Hematopoietic multipotent progenitor cell (in vitro differentiated cells): ENCODE measurements at regions not wholly inside any gene's neighbourhood (a gene's known extent, or its start where the extent isn't known, plus 50 kb on each side); places are given as distances from the start of the nearest gene placed in this dataset.

Experiments
- DNase-seq, 3 donors: peaks; one replicate each; pipeline ENCODE4 v3.0.0-alpha.2; 2011 to 2015; ENCODE audit warnings: low read depth in 2 of 3, low spot score in 2 of 3

DNA sequence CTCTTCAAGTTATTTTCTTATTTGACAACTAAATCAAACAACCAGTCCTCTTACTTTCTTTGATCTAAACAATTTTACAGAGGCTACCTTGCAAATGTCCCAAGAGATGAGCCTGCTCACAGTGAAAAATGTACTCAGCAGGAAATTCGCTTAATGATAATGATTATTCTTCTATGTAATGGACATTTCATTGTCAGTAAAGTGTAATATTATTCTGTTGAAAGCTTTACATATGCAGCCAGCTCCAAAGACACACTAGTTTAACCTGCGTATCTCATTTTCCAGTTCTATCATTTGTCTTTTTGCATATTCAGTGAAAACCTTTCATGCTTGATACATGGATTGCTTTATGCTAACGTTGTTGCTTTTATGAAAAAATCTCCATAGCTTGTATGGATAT lies 758.7 kb upstream of the ZNF608 start:
- DNase-seq, result no peak

- DNase-seq, result no peak
Observed at GRCh38 chr5:125506124-125506523, 759.7 kb upstream of the ZNF608 start.

GRCh38 chr5:125508225-125508624 lies 761.8 kb upstream of the ZNF608 start:
- DNase-seq, result no peak

DNA sequence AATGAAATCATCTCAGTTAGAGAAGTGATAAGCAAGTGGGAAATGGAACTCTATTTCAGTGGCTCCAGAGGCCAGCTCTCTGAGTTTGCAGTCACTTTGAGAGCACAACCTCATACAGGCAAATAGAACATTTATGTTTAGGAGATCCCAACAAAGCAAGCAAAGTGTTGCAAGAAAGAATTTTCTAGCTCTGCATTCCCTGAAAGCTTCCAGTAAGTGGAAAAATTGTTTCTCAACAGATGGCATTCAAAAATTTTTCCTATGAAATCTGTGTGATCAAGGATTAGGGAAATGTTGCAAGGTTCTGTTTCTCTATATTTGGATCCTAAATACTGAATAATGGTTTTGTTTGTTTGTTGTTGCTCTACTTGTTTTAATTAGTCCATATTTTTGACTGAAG lies 764.2 kb upstream of the ZNF608 start:
- DNase-seq, result no peak

- no peak for DNase-seq
Observed at GRCh38 chr5:125517973-125518550, 771.6 kb upstream of the ZNF608 start.

GRCh38 chr5:125521289-125521688 lies 774.9 kb upstream of the ZNF608 start:
- DNase-seq, result no peak

DNA sequence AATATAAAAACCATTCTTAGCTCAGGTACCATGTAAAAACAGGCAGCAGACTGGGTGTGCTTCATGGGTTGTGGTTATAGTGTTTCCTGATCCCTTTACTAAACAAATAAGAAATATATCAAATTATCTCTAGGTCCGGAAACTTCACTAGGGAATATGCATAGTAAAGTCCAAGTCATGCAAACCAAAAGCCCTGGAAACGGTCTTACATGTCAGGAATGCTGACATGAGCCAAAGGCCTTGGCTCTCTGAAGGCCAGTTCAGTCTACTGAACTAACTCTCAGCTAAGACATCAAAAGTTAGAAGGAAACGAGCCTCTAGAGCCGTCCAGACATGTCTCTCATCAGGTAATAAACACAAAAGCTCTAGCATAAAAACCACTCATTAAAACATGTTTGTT lies 778.9 kb upstream of the ZNF608 start:
- no peak for DNase-seq

- DNase-seq, result no peak
Observed at GRCh38 chr5:125526966-125527365, 780.5 kb upstream of the ZNF608 start.

- DNase-seq, result no peak
Observed at GRCh38 chr5:125528881-125529280, 782.4 kb upstream of the ZNF608 start.

DNA sequence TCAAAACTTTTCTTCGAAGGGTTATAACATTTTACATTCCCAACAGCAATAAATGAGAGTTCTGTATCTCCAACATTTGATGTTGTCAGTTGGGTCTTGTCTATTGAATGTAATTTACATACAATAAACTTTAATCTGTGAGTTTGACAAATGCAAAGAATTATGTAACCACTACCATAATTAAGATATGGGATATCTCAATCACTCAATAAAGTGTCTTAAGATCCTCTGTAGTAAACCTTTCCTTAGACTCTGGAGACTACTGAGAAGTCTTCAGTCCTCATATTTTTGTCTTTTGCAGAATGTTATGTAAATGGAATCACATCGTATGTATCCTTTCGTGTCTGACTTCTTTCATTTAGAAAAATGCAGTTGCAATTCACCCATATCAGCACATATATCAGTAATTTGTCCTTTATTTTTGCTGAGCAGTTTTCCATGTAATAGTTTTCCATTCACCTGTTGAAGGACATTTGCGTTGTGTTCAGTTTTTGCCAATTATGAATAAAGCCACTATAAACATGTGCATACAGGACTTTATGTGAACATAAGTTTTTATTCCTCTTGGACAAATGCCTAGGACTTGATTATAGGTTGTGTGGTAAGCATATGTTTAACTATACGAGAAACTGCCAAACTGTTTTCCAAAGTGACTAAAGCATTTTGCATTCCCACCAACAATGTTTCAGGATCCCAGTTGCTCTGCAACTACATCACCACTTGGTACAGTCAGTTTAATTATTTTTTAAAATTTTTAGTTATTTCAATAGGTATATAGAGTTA lies 784.6 kb upstream of the ZNF608 start:
- DNase-seq, result no peak

- no peak for DNase-seq
Observed at GRCh38 chr5:125536095-125536494, 789.7 kb upstream of the ZNF608 start.

DNA sequence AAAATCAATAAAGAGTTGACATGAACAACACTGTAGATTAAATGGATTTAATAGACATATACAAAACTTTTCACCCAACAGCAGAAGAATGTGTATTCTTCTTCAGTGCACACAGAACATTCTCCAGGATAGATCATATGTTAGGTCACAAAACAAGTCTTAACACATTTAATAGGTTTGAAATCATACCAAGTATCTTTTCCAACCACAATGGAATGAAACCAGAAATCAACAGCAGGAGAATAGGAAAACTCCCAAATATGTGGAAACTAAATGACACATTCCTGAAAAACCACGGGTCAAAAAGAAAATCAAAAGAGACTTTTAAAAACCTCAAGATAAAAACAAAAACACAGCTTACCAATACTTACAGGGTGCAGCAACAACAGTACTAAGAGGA lies 790.1 kb upstream of the ZNF608 start:
- DNase-seq, result no peak

GRCh38 chr5:125537661-125538060 lies 791.2 kb upstream of the ZNF608 start:
- no peak for DNase-seq

GRCh38 chr5:125538469-125538868 lies 792.0 kb upstream of the ZNF608 start:
- no peak for DNase-seq

GRCh38 chr5:125541085-125541484 lies 794.6 kb upstream of the ZNF608 start:
- DNase-seq, result no peak

- DNase-seq, result no peak
Observed at GRCh38 chr5:125549322-125549911, 803.0 kb upstream of the ZNF608 start.

DNA sequence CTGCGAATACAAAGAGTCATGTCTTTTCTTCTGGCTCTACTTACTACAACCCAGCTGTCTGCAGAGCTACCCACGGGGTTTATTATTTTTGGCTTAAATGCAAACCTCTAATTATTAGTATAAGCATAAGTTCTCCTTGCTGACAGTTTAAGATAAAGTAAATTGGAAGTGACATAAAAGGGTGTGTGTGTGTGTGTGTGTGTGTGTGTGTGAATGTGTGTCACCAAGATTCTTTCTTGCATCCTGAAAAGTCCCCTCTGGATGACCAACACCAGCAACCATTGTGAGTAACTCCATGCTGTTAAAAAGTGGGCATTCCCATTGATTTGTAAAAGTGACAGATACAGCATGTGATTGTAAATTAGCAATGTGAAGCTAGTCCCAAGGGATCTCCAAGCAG lies 803.8 kb upstream of the ZNF608 start:
- no peak for DNase-seq

DNA sequence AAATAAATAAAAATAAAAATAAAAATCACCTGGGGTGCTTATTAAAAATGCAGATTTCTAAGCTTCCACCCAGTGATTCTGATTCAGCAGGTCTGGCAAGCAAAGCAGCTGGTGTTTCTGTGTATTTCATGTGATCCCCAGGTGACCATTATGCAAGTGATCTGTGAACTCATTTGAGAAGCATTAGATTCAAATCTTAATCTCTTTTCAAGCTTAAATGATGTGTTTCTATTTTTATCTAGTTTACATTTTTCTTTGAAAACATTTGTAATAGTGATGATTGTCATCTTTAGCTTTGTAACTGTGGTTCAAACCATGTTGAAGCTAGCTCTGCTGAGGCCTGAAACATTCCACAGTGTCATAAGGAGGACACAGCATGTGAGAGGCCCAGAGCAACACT lies 804.8 kb upstream of the ZNF608 start:
- no peak for DNase-seq

- no peak for DNase-seq
Observed at GRCh38 chr5:125551797-125552196, 805.4 kb upstream of the ZNF608 start.

- DNase-seq, result no peak
Observed at GRCh38 chr5:125552486-125552885, 806.0 kb upstream of the ZNF608 start.

- no peak for DNase-seq
Observed at GRCh38 chr5:125554355-125554754, 807.9 kb upstream of the ZNF608 start.

DNA sequence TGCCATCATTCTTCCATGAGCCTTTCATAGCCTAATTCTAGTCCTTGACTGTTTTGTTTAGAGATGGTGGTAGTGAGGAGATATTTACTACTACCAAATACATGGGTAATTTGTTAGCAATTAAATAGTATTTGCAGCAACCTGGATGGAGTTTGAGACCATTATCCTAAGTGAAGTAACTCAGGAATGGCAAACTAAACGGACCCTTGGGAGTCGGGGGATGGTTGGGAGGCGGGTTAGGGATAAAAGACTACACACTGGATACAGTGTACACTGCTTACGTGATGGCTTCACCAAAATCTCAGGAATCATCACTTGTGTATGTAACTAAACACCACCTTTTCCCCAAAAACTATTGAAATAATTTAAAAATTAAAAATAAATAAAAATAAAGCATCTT lies 809.2 kb upstream of the ZNF608 start:
- no peak for DNase-seq
